ENCODE measurements at regions not wholly inside any gene's neighbourhood (a gene's known extent, or its start where the extent isn't known, plus 50 kb on each side); places are given as distances from the start of the nearest gene placed in this dataset.

DNA sequence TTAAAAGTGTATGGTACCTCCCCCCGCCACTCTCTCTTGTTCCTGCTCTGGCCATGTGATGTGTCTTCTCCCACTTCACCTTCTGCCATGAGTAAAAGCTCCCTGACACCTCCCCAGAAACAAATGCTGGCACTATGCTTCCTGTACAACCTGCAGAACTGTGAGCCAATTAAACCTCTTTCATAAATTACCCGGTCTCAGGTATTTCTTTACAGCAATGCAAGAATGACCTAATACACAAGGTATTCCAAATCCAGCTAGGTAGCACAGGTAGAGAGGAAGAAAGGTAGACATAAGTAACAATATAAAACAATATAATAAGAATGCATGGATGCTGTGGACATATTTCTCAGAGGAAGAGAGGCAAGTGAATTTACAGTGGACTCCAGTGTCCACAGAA, 394.1 kb upstream of the ARID1B start:
- TF ChIP-seq RAD21 (IDR thresholded peaks at IDR 0.05; ENCODE audit: low read depth) (no peak), YY1 (IDR thresholded peaks at IDR 0.05; ENCODE audit: extremely low read depth, insufficient replicate concordance, low read depth, low read length) (no peak), TCF7L2 (IDR thresholded peaks at IDR 0.05; ENCODE audit: borderline replicate concordance, extremely low read depth, insufficient read depth, insufficient read length) (no peak), FOSL1 (IDR thresholded peaks at IDR 0.05; ENCODE audit: low read depth) (no peak), ZFX (IDR thresholded peaks at IDR 0.05) (no peak), POLR2A (IDR thresholded peaks at IDR 0.05; ENCODE audit: borderline replicate concordance, extremely low read depth, insufficient read depth, insufficient read length) (no peak), SIN3A (IDR thresholded peaks at IDR 0.05; ENCODE audit: low read depth) (no peak), ELF1 (IDR thresholded peaks at IDR 0.05; ENCODE audit: borderline replicate concordance, low read depth) (no peak), SRF (IDR thresholded peaks at IDR 0.05; ENCODE audit: low read depth) (no peak), EZH2 (IDR thresholded peaks at IDR 0.05) (no peak)
- TF ChIP-seq, protein P1, sequence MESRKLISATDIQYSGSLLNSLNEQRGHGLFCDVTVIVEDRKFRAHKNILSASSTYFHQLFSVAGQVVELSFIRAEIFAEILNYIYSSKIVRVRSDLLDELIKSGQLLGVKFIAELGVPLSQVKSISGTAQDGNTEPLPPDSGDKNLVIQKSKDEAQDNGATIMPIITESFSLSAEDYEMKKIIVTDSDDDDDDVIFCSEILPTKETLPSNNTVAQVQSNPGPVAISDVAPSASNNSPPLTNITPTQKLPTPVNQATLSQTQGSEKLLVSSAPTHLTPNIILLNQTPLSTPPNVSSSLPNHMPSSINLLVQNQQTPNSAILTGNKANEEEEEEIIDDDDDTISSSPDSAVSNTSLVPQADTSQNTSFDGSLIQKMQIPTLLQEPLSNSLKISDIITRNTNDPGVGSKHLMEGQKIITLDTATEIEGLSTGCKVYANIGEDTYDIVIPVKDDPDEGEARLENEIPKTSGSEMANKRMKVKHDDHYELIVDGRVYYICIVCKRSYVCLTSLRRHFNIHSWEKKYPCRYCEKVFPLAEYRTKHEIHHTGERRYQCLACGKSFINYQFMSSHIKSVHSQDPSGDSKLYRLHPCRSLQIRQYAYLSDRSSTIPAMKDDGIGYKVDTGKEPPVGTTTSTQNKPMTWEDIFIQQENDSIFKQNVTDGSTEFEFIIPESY (IDR thresholded peaks at IDR 0.05; ENCODE audit: extremely low read depth, insufficient replicate concordance, low read length) = no peak
- TF ChIP-seq, protein P2, sequence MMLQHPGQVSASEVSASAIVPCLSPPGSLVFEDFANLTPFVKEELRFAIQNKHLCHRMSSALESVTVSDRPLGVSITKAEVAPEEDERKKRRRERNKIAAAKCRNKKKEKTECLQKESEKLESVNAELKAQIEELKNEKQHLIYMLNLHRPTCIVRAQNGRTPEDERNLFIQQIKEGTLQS (IDR thresholded peaks at IDR 0.05) = no peak
- ATAC-seq = no peak
- intact Hi-C loops (cut with micrococcal nuclease) = no loop called here
- Histone ChIP-seq H3K4me3 (replicated peaks in 1 of 2; ENCODE audit: low read depth in 1 of 2, low read length in 2 of 2) (no peak overlapping the region), H4K20me1 (ENCODE audit: insufficient read depth) (no peaks in the 10 kb centered on the region), H3K36me3 (ENCODE audit: control insufficient read depth in 1 of 2, insufficient read depth in 2 of 2, low read length in 2 of 2) (no peaks in the 10 kb centered on the region), H3K79me2 (ENCODE audit: insufficient read depth, low read length) (no peaks in the 10 kb centered on the region), H3K9ac (ENCODE audit: low read length) (no peak overlapping the region), H3K9me2 (ENCODE audit: insufficient read depth) (no peaks in the 10 kb centered on the region), H3K27ac (ENCODE audit: low read depth, low read length) (no peak overlapping the region), H3K4me2 (ENCODE audit: low read length) (no peak overlapping the region), H3K27me3 (ENCODE audit: insufficient read depth, low read length) (no peaks in the 10 kb centered on the region), H3K4me1 (ENCODE audit: control insufficient read depth in 1 of 2, insufficient read depth in 2 of 2, low read length in 2 of 2) (peaks cover 11% of the 10 kb centered on the region in 2 experiments), H3K9me3 (ENCODE audit: control insufficient read depth in 1 of 2, insufficient read depth in 1 of 2, low read depth in 1 of 2, low read length in 2 of 2) (no peaks in the 10 kb centered on the region), H2AFZ (ENCODE audit: low read depth, low read length, poor library complexity, severe bottlenecking) (no peak overlapping the region)
- no peak for DNase-seq (ENCODE audit: low read depth, low spot score)
- ChIA-PET POLR2A (no interaction called here), CTCF (no interaction called here), RAD21 (ENCODE audit: low non-redundant PET in 1 of 2, low total read pairs in 2 of 2, uncharacterized antibody in 2 of 2, unreplicated experiment in 2 of 2) (no interaction called here)
- no TSS peak for BruUV-seq (replicated peaks)
